ENCODE measurements at regions not wholly inside any gene's neighbourhood (a gene's known extent, or its start where the extent isn't known, plus 50 kb on each side); places are given as distances from the start of the nearest gene placed in this dataset.

DNA sequence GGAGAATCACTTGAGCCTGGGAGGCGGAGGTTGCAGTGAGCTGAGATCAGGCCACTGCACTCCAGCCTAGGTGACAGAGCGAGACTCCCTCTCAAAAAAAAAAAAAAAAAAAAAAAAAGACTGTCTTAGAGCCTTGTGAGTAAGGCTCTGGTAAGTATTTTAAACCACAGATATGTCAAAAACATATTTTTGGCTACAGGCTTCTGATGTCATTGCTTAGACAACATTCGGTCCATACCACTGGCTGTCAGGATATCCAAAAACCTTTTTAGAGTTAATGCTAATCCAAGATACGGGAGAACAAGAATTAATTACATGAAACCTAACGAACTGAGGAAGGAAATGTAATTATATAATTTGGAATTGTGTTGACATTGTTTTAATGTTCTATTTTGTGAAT lies 999.5 kb upstream of the PABPC4L start:
- no peak for DNase-seq

DNA sequence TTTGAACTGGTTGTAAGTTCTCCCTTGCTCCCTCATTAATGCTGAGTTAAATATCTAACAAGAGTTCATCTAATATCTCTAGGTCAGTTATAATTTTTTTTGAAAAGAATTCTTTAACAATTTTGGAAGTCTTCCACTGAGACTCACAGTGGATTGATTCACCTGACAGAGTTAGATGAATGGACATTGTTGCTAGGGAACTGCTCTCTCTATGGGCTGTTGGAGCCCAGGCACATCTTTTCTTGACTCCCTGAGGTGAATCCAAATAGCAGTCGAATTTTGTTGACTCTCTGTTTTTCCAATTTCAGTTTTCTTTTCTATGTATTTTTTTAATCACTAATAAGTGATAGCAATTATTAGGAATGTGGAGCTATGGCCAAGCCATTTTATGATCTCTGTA lies 996.1 kb upstream of the PABPC4L start:
- no peak for DNase-seq

DNA sequence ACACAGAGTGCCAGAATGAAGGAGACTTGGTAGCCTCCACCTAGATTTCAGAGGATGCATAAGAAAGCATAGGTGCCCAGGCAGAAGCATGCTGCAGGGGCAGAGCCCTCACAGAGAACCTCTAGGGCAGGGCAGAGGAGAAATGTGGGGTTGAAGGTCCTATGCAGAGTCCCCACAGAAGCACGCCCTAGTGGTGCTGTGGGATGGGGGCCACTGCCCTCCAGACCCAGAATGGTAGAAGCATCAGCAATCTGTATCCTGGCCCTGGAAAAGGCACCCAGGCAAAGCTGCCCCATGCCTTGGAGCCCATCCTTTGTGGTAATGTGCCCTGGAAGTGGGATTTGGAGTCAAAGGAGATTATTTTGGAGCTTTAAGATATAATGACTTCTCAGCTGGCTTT lies 992.9 kb upstream of the PABPC4L start:
- no peak for DNase-seq

DNA sequence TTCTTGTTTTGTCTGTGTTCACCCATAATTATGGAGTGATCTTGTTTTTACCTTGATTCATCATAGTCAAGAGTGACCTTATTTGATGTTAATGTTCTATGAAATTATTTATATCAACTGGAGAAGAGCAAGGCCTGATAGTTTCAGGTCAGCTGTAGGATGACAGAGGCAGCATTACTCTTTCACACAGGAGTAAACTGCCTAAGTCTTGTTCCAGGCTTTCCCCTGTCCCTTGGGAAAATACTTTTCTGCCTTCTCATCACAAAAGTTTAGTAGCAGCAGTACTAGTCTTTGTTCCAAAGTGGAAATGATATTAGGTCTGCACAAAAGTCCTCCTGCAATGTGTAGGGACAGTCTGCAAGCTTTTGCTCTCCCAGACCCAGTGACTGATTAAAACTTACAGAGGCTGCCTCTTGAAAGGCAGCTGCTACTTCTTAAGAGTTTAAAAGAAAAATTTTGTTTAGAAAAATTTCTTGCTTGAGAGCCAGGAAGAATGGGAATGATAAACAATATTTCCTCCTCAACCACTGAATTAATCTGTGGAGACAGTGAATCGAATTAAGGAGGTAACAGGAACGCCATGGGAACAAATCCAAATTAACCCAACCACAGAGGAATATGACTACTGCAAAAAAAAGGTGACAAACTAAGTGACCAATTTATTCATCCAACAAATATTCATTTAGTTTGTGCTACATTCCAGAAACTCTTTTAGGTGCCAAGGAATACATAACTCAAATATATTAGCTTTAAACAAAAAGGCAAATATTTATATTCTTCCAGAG lies 991.4 kb upstream of the PABPC4L start:
- no peak for DNase-seq

DNA sequence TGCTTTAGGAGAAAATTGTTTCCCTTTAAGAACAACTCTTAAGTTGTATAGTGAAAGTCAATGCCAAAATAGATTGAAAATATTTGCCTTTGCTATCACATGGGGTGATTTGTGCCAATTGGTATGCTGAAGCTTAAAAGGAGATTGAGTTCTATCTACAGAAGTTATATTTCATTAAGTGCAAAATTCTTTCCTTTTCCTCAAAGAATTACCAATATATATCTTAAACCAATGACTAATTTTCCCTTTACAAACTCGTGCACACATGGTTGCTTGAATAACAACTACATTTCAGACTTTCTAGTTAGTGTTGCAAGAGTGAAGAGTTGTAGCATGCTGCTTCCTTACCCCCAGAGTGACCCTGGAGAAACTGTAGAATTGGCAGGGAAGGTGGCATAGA lies 990.0 kb upstream of the PABPC4L start:
- DNase-seq: no peak

DNA sequence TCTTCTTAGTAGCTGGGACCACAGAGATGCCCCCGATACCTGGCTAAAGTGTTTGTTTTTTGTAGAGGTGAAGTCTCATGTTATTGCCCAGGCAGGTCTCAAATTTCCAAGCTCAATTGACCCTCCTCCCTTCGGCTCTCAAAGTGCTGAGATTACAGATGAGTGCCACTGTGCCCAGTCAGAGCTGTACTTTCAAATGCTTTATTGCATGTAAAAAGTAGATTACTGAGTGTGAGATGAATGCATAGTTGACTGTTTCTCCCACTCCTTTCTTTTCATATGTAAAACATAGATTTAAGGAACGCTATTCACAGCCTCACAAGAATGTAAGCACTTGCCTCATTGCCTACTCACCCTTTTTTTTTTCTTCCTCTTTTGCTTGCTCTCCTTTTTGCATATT lies 984.4 kb upstream of the PABPC4L start:
- DNase-seq: no peak

DNA sequence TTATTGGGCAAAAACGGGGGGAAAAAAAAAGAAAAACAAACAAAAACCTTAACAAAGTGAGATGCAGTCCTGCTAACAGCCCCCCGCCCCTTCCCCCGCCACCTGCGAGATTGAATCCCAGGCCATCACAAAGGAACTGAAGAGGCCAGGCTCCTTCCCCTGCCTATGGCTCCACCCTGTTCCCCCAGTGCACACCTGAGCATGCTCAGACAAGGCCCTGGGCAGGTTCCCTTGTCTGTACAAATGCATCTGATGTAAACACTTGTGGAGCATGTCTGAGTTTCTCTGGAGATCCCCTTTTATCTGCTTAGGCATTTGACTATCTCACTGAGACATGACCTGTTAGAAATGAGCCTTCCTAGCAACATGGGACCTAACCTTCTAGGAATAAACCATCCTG lies 983.7 kb upstream of the PABPC4L start:
- no peak for DNase-seq

DNA sequence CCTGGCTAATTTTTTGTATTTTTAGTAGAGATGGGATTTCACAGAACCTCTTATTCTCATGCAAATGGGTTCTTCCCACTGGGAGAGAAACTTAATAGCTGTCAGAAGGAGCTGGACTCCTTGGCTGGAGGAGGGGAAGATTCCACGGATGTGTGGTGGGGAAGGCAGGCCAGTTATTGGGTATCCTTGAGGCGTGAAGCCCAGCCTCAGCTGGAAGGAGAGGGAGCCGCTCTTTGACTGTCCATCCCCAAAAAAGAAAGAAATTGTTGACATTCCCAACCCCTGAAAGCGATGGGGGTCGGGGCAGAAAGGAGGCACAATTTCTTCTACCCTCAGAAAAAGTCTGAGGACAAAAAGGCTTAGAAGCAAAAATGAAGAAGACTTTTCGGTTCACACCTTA lies 983.1 kb upstream of the PABPC4L start:
- DNase-seq: no peak

DNA sequence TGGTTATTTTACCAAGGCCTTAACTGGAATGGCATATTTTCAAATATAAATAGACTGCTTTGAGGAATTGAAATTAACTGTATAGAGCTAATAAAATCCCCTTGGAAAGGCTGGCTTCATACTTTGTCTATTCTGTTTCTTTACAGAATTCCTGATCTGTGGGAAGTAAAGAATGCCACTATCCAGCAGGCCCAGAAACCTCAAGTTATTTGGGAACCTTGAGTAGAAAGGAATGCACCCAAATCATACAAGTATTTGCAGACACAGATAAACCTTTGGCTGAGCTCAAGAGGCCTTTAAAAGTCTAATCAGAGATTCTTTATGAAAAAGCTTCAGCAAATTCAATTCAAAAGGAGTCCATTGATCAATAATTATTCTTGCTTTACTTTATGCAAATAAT lies 975.7 kb upstream of the PABPC4L start:
- DNase-seq: no peak

DNA sequence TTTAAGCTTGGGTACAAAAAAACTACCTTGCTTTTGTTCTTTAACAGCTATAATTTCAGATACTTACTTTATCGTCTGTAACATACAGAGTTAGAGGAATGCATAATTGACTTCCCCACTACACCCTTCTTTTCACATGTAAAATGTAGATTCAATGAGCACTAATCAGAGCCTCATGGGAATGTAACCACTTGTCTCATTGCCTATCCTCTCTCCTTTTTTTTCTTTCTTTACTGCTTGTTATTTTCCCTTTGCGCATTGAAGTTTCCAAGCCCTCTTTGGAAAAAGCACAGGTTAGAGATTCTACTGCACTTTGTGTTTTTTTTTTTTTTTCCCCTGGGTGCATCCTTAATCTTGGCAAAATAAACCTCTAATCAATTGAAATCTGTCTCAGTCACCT lies 965.1 kb upstream of the PABPC4L start:
- DNase-seq: no peak

DNA sequence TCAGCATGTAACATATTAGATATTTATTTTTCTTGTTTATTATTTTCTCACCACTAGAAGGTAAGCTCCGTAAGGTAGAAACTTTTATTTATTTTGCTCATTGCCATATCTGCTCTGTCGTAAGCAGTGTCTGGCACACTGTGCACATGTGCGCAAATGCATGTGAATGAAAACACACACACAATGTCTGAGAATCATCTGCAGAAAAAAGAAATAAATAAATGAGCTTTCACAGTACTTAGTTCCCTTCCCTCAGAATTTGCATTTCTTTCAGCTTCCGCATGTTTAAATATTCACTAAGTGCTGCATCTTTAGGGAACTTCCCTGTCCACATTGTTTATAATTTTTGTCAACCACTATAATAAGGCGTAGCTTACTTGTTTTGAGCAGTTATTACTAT lies 963.0 kb upstream of the PABPC4L start:
- no peak for DNase-seq

DNA sequence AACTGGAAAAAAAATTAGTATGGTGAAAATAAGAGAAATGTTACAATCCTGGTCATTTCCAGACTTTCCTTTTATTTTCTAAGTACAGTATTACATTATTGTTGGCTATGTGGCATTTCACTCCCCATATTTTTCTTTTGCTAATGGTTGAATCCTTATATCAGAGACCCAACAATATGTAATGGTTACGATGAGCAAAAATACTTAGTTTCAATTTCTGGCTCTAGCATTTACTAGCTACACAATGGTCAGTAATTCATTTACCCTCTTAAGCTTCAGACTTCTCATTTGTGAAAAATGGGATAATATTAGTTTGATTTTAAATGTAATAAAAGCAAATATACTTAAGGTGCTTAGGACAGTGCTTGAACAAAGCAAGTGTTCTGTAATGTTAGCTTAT lies 942.9 kb upstream of the PABPC4L start:
- DNase-seq: no peak

DNA sequence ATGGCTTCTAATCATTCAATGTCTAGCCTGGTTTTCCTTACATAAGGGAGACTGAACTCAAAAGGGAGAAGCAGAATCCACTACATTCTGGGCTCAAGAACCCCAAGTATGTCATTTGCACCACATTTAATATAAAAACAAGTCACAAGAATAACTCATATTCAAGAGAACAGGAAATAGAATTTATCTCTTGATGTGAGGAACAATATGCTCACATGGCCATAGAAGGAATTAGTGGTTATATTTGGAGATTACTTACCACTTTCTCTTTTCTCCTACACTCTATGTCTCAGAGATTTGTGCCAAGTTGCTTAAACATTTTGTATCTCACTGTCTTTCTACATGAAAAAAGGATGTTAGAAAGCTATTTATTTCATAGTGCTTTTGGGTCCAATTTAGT lies 922.6 kb upstream of the PABPC4L start:
- no peak for DNase-seq

DNA sequence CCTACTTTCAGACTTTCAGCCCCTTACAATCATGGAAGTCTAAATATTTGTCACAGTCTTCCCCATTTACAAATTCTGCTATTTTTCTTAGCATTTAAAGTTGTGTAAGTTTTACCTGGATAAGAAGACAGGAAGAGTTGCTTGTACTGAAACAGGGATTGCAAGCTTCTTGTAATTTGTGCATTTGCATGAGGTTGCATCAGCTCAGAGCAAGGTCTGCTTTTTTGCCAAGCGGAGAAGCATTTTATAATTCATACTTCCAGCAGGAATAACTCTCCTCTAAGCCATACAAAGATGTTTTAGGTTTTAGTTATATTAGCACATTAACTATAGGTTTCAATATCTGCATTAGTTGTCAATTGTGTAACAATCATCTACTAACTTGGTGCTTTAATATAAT lies 922.0 kb upstream of the PABPC4L start:
- no peak for DNase-seq

DNA sequence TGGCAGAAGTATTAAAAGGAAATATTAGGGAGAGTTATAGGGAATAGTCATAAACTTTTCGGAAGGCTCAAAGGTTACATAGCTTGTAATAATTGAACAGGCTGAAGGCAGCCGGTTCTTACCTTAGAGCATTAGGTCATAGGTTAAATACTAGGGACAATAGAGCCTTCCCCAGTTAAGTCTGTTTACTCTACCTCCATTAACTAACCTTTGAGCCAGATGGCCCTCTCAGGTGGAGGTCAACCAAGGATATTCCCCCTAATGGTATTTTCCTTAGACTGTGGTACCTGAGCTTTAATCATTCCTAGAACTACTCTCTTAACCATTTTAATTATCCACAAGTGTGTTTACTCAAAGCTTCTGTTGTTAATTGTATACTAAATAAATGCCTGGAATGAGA lies 920.9 kb upstream of the PABPC4L start:
- DNase-seq: no peak

DNA sequence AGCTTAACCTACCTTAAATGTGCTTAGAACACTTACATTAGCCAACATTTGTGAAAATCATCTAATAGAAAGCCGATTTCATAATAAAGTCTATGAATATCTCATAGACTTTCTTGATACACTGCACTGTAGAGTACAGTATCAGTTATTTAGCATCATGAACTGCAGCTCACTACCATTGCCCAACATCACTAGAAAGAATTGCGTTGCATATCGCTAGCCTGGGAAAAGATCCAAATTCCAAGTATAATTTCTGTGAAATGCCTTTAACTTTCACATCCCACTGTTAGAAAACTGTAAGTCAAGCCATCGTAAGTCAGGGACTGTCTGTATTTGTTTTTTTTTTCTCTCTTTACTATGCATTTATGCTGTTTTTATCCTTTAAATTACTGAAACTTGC lies 918.6 kb upstream of the PABPC4L start:
- no peak for DNase-seq

DNA sequence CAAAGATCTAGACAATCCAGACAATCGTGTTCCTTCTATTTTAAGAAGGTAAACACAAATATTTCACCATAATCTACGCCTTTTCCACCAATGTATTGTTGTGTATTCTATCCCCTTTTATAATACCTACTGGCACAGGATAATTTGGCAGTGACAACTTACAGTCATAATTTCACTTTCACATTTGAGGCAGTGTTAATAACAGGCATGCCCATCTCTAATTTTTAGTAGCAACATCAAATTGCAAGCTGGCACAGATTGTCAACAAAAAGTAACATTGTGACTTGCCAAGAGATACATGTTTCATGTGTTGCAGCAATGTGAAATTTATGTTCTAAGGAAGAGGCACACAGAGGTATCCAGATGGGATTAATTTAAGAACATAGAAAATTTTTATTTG lies 912.5 kb upstream of the PABPC4L start:
- DNase-seq: no peak

DNA sequence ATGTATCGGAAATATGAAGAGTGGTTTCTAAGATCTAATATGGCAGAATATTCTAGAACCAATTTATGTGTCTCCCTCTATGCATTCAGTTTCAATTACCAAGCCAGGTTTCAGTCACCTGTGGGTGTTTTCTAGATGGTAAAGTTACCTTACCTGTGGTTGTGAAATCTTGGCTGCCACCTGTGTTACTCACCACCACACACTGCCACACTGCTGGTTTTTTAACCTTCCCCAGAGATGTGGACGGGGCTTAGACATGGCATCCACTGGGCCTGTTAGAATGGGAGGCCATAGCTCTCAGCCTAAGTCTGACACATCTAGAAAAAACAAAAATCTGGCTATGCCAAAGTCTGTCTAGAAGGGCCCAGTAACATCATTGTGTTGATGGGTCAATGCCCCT lies 896.5 kb upstream of the PABPC4L start:
- no peak for DNase-seq

DNA sequence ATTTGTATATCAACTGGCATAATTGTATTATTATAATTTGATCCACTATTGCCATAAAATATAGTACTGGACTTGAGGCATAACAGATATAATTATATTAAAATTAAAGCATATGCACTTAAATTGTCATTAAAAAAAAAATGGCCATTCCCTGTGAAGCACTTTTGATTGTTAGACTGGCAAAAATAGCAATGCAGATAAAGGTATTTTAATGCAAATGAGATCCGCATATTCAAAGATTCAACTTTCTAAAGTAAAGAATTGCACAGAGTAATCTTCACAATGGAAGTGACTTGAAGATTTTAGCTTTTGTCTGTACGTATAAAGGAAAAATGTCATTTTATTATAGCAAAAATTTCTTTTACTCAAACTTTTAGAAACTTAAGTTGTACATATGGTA lies 871.8 kb upstream of the PABPC4L start:
- no peak for DNase-seq

DNA sequence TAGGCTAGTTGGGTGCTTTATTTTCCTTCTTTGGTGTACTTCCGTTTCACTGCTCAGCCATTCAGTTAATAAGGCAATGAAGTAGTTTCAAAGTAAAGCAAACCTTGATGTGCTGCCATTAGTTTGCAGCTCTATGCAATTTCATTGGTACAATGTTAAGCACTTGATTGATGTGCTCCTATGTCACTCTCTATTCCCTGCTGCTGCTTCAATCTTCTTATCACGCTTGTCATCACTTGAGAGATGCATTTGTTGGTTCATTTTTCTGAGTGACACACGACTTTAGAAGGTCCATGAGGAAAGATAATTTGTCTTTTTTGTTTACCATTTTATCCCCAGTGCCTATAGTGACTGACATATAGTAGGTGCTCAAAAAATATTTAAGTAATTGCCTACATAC lies 871.0 kb upstream of the PABPC4L start:
- DNase-seq: no peak

DNA sequence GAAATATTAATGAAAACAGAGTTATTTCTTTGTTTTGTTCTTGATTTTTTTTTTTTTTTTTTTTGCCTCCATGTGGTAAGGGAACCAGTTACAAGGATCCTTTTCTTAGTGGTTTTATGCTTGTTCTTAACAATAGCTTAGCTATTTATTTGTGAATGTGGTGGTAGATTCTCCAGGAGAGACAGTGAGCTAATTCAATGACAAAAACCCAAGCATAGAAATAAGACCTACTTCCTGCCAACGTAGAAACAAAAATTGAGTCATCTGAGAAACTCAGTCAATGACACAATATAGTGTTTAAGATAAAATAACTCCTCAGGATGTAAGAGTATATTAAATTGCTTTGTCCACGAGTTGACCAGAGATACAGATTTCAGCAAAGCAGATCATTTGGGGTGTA lies 863.8 kb upstream of the PABPC4L start:
- no peak for DNase-seq

DNA sequence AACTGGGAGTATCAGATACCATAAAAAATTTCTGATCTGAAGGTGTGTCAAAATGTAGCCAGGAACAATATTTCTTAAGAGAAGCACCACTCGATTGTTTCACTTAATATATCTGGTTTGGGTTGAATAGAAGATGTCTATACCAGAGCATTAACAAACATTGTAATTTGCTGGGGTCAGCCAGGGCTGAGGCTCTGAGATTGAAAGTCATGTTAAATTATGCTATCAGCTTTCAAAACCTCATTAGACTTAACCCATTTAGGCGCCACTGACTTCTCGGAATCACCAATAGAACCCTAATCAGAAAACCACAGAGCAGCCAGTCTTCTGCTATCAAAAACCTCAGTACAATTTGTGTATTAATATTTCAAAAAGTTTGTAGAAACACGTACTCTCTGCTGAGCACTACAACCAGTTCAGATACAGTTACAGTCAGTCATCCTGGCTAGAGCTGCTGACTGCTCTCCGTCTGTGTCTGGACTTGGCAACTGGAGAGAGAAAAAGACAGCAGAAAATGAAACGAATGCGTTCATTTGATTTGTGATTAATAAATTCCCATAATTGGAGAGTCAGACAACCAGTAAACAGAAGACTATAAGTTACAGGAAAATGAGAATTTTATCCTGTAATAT lies 848.6 kb upstream of the PABPC4L start:
- no peak for DNase-seq

DNA sequence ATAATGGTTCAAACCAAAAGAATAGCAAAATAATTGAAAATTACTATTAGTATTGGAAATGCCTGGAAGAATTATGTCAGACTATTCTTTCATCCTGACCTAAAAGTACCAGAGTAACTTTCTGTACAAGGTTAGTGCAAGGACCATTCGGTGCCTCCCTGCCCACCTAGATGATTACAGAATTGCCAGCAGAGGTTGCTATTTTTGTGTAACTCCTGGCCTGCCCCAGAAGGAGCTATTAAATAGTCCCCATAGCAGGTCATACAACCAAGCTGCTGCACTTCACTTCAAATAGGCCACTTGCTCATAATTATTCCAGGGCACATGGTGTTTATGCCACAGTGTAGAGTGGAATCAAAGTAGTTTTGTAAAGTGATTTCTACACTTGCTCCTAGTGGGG lies 831.1 kb upstream of the PABPC4L start:
- DNase-seq: no peak

DNA sequence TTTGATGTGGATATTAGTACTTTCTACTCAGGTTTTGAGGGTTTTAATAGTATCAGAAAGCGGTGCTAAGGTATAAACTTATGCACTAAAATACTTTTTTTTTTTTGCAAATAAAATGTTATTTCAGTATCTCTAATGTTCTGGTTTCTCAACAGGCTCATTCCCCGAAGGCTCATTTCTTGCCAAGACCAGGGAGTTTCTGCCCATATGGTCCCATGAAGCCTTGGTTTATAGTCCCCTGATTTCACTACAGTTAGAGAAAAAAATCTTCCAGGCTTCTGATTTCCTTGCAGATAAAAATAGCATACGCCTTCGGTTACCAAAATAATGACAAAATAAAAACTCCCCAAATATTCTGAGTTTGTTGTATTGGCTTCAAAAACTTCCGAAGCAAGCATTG lies 814.2 kb upstream of the PABPC4L start:
- no peak for DNase-seq

DNA sequence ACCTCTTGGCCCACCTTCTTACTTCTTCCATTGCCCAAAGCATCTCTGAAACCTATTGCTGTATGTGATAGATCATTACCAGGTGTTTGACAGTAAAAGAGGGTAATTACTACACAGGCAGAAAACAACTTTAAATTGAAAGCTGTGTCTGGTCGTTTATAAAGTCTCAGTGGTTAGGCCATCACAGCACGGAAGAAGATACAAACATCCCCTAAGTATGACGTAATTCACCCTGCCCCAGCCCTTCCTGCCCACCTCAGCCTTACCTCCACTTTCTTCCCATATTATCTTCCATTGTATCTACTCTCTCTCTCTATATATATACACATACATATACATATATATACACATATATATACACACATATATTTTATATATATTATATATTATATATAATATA lies 805.8 kb upstream of the PABPC4L start:
- DNase-seq: no peak
